HG02623 (cell line): ENCODE measurements at regions not wholly inside any gene's neighbourhood (a gene's known extent, or its start where the extent isn't known, plus 50 kb on each side); places are given as distances from the start of the nearest gene placed in this dataset.

Source experiments
- ATAC-seq: cut with Tn5 transposase; IDR thresholded peaks from one replicate; pipeline ENCODE4 v1.9.1; 2021; ENCODE audit warnings: moderate library complexity; ENCODE audit not compliant: unreplicated experiment

- no peak for ATAC-seq
Observed at GRCh38 chr15:62785881-62786828, 256.4 kb upstream of the TPM1 start.

GRCh38 chr15:62787401-62787800, 255.1 kb upstream of the TPM1 start:
- no peak for ATAC-seq

- ATAC-seq, result no peak
Observed at GRCh38 chr15:62788224-62788623, 254.3 kb upstream of the TPM1 start.

DNA sequence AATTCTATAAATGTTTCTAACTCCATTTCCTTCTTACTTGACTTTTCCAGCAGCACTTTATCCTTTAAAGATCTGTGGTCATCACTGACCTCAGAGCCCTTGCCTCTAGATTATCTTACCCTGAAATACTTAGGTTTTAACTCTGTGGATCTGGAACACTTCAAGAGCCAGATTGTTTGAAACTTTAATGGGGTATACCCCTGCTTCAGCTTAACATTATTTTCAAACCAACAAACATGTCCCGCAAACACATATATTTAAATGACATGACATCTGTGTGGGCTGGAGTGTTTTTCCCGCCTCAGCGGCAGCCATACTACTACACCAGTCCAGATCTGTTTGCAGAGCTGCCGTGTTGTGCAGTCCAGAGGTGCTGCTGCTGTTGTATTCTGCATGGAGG, 252.0 kb upstream of the TPM1 start:
- no peak for ATAC-seq

GRCh38 chr15:62791694-62792093, 250.9 kb upstream of the TPM1 start:
- no peak for ATAC-seq

DNA sequence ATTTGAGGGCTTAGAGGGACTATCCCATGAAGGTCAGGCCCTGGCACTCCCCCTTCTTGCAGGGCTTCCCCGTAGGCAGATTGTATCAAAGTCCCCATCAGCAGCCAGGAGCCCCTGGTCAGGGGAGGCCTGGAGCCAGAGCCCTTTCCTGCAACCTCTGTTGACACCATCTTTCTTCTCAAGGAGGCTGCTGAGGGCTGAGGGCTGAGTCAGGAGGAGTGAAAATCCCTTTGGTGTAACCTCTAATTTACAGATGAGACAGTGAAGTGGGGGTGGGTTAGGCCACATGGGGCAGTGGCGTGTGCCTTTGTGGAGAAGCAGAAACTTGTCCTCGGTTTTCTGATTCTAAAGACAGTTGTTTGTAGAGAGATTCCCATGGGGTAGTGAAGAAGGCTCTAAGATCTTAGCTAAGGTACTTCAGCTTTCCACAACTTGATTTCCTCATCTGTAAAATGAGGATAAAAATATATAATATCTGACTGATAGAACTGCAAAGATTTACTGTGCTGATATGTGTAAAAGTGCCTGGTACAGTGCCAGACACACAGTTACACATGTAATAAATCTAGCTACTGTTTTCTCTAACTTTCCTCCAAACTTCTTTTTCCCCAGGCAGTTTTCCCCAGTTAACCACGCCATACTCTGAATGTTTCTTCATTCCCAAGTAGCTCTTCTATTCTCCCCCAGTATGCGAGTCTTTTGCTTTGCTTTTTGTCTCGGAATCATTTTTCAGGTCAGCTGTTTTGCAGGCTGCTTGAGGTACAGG, 249.4 kb upstream of the TPM1 start:
- no peak for ATAC-seq

DNA sequence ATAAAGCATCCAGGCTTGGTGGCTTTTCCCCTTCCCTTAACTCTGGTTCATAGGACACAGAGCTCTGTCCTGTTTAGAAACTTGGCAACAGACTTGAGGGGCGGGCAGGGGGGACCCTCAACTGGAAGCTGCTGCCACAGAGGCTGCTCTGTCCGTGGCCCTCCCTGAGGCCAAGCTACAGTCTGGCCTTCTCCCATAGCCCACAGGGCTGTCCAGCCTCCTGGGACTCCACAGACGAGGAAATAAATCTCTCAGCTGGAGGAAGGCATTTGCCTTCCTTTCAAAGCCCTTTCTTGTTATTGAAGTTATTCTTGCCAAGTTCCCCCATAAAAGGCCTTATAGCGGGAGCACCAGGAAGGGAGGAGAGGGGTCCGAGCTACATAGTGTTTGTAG, 248.8 kb upstream of the TPM1 start:
- no peak for ATAC-seq

DNA sequence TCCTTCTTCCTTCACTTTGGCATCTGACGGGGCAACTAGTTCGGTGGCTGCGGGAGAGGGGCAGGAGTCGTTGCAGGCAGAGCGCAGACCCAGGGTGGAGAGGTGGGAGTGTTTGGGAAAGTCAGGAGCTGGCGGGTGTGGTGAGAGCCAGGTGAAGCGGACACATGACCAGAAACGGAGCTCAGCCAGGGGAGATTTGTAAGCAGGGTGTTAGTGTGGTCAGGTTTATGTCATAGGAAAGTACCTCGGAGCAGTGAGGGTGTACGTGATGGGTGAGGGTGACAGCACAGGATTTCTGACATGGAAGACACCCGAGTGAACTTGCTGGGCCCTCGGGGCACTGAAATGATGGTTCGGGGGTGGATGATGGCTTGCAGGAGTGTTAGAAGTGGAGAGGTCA, 247.4 kb upstream of the TPM1 start:
- no peak for ATAC-seq

DNA sequence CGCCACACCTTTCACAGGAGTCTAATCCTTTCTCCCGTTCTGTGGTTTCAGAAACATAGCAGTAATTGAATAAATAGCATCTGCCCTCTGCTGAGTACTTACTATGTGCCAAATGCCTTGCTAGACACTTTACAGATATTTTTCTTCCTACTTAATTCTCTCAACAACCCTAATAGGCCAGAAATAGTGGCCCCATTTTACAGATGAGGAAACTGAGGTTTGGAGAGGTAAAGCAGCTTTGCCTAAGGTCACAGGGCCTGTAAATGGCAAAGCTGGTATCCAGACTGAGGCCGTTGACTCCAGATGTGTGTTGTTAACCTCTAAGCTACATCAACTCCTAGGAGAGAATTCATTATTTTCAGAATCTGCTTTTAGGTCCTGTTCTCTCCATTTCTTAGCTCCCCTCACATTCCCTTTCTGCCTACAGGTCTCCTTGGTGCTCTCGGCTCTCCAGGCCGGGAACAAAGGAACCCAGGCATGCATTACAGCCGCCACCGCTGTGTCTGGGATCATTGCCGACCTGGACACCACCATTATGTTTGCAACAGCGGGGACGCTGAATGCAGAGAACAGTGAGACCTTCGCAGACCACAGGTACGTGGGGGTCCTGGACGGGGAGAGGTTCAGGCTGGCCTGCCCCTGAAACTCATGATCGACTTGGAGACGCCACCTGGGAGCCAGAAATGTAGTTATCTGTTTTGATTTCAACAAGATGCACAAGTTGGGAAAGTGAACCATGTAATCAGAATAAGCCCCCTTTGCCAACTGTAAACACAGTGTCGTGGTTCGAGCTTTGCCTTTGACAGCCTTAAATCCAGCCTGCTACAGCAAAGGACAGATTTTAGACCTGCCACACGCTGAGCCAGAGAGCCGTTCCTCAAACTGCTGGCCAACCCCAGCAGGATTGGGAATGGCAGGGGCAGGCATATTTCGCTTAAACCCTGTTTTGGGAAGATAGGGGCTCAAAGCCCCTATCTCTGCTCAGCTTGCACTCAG, 246.5 kb upstream of the TPM1 start:
- no peak for ATAC-seq

DNA sequence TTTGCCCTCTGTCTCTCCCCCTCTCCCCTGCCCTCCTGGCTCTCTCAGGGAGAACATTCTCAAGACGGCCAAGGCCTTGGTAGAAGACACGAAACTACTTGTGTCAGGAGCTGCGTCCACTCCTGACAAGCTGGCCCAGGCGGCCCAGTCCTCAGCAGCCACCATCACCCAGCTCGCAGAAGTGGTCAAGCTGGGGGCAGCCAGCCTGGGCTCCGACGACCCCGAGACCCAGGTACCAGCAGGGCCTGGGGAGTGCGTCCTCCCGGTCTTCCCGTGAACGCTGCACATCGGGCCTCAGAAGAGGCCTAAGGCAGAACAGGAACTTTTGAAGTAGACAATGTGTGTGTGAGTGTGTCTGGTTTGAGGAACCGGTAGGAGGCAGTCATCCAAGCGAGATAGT, 245.4 kb upstream of the TPM1 start:
- no peak for ATAC-seq

- ATAC-seq, result no peak
Observed at GRCh38 chr15:62798536-62798935, 244.0 kb upstream of the TPM1 start.

- ATAC-seq, result no peak
Observed at GRCh38 chr15:62799037-62799436, 243.5 kb upstream of the TPM1 start.

DNA sequence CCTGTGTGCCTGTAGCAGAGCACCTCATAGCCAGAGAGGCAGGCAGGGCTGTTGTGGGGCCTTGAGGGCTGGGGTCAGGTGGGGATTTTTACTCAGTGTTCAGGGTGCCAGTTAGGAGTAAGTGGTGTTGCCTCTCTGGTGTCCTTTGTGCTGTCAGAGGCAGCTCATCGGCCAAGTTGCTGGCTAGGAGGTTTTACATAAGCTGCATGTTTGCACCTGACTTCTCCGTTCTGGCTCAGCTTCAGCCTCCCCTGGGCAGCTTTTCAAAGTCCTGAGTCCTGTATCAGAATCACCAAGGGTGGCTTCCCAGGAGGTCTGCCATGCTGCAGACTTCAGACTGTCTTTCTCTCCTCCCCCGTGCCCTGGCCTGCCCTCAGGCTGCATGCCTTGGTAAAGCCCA, 242.6 kb upstream of the TPM1 start:
- ATAC-seq, result no peak

DNA sequence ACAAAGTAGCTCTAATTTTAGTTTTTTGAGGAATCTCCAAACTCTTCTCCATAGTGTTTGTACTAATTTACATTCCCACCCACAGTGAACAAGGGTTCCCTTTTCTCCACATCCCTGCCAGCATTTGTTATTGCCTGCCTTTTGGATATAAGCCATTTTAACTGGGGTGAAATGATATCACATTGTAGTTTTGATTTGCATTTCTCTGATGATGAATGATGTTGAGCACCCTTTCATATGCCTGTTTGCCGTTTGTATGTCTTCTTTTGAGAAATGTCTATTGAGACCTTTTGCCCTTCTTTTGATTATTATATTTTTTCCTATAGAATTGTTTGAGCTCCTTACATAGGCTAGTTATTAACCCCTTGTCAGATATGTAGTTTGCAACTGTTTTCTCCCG, 239.9 kb upstream of the TPM1 start:
- ATAC-seq, result no peak

DNA sequence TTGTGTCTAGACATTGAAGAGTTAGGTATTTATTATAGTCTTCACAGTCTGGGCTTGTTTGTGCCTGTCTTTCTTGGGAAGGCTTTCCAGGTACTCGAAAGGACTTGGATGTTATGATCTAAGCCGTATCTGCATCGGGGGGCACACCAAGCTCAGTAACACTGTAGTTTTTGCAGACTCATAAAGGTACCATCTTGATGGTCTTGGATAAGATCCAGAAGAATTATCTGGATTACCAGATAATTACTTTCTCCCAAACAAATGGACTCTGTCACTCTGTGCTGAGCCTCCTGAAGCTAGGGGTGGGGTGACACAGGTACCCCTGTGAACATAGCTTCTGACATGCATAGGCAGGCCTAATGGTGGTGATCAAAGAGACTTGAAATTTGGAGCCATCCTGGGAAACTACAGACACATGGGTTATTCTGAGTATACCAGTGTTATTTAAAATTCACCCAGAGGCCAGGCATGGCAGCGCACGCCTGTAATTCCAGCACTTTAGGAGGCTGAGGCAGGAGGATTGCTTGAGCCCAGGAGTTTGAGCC, 238.6 kb upstream of the TPM1 start:
- ATAC-seq, result no peak

DNA sequence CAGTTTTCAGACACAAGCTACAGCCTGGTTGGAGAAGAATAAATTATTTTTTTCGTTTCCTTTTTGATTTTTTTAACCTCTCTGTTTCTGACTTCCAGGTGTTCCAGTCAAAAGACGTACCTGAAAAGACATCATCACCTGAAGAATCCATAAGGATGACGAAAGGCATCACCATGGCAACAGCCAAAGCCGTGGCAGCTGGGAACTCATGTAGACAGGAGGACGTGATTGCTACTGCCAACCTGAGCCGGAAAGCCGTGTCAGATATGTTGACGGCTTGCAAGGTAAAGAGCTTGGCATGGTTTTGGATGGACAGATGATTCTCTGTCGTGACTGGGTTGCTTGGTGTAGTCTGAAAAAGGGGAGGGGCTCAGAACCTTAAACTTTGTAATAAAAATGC, 237.0 kb upstream of the TPM1 start:
- ATAC-seq, result no peak

- no peak for ATAC-seq
Observed at GRCh38 chr15:62807539-62808130, 234.9 kb upstream of the TPM1 start.

DNA sequence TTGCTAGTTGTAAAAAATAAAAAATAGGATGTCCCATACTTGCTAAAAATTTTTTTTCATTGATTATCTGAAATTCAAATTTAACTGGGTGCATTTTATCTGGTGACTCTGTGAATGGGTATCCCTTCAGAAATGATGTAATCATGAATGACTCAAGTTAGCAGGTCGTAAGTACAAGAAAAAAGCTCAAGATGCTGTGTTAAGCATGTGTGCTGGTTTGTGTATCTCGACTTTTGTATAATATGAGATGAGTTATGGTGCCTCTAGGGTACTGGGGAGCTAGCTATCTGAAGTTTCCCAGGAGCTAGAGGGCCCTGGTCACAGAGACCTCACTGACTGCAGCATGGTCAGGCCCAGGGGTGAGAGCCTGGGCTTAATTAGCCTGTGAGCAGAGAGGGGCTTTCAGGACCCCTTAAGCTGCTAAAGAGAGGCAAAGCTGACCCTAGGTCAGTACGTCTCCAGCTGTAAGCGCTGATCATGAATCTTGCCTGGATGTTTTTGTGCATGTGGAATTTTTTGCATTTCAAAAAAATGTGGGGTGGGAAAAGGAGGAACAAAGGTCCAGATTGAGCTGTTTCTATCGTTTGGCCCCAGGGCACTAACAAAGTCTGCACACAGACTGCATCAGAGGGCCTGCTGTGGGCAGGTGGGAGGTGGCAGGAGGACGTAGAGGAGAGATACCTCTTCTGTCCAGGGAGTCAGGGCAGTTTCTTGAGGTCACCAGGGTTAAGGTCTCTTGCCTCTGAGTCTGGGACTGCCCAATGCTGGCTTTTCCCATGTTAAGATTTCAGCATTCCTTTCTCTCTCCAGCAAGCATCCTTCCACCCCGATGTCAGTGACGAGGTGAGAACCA, 233.2 kb upstream of the TPM1 start:
- ATAC-seq, result no peak

DNA sequence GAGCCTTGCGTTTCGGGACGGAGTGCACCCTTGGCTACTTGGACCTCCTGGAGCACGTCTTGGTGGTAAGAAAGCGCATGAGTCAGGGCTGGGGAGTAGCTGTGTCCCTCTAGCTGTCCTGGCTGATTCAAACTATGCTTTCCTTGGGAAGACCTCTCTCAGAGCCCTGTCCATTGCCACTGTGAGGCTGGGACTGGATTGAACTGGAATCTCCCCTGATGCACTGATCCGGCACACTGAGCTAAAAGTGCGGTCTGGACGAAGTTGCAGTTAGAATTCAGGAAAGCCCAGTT, 232.6 kb upstream of the TPM1 start:
- no peak for ATAC-seq

DNA sequence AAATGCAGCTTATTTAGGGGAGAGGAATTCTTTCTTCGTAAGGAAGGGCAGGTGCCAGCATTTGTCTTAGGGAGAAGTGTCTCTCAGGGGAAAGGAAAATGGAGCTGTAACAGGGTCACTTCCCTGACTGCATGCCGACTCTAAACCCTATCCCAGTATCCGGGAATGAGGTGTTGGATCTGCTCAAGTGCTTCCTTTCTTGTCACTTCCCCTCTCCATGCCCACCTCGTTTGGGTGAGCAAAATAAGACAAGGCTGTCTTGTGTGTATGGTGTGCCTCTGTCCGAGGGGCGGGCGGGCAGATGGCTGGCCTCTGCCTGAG, 230.1 kb upstream of the TPM1 start:
- ATAC-seq, result no peak
